Kidney epithelial cell (primary cell): ENCODE measurements at regions not wholly inside any gene's neighbourhood (a gene's known extent, or its start where the extent isn't known, plus 50 kb on each side); places are given as distances from the start of the nearest gene placed in this dataset.

Source experiments
- DNase-seq: peaks from one replicate; pipeline ENCODE4 v3.0.0-alpha.2; 2010; ENCODE audit warnings: low read depth
- H3K27me3 ChIP-seq: 2 replicates; pipeline ENCODE4 v1.6.0; 2011; ENCODE audit warnings: low read length; ENCODE audit not compliant: control insufficient read depth, insufficient read depth
- H3K36me3 ChIP-seq: 2 replicates; pipeline ENCODE4 v1.5.1; 2011; ENCODE audit warnings: low read length; ENCODE audit not compliant: control insufficient read depth, insufficient read depth
- H3K4me3 ChIP-seq: 2 replicates; pipeline ENCODE4 v1.5.1; 2011; ENCODE audit warnings: low read depth, mild to moderate bottlenecking, control low read depth, low read length
- CTCF ChIP-seq: IDR thresholded peaks from 2 replicates; pipeline ENCODE4 v1.5.1; 2011; ENCODE audit warnings: mild to moderate bottlenecking, moderate library complexity, low read length, control low read depth, inconsistent platforms; ENCODE audit not compliant: insufficient read depth, poor library complexity, severe bottlenecking

- no peak for TF ChIP-seq CTCF
- no peak for DNase-seq
- H3K4me3 ChIP-seq: no peak overlapping the region
Observed at GRCh38 chr10:58001159-58001558, 266.5 kb downstream of the IPMK start.

GRCh38 chr10:57996536-57996935 lies 271.2 kb downstream of the IPMK start:
- Histone ChIP-seq H3K27me3 (no peaks in the 10 kb centered on the region), H3K36me3 (no peaks in the 10 kb centered on the region), H3K4me3 (no peak overlapping the region)
- no peak for DNase-seq
- TF ChIP-seq CTCF: no peak

More at GRCh38 chr10:58001159-58001558, 266.5 kb downstream of the IPMK start:
- H3K27me3 ChIP-seq: no peaks in the 10 kb centered on the region
- H3K36me3 ChIP-seq: no peaks in the 10 kb centered on the region

- DNase-seq: no peak
- Histone ChIP-seq H3K27me3 (no peaks in the 10 kb centered on the region), H3K4me3 (no peak overlapping the region), H3K36me3 (no peaks in the 10 kb centered on the region)
- no peak for TF ChIP-seq CTCF
Observed at GRCh38 chr10:57993302-57993701, 274.4 kb downstream of the IPMK start.

GRCh38 chr10:57992321-57993077 lies 275.2 kb downstream of the IPMK start:
- H3K4me3 ChIP-seq: no peak overlapping the region
- peak; percentile 79 for DNase-seq

GRCh38 chr10:57988964-57989363 lies 278.7 kb downstream of the IPMK start:
- no peak for TF ChIP-seq CTCF
- DNase-seq: no peak
- H3K27me3 ChIP-seq: no peaks in the 10 kb centered on the region
- H3K36me3 ChIP-seq: no peaks in the 10 kb centered on the region
- no peak overlapping the region for H3K4me3 ChIP-seq

More at GRCh38 chr10:57992321-57993077, 275.2 kb downstream of the IPMK start:
- no peak for TF ChIP-seq CTCF
- no peaks in the 10 kb centered on the region for H3K36me3 ChIP-seq
- no peaks in the 10 kb centered on the region for H3K27me3 ChIP-seq
